K562 (cell line): ENCODE measurements at regions not wholly inside any gene's neighbourhood (a gene's known extent, or its start where the extent isn't known, plus 50 kb on each side); places are given as distances from the start of the nearest gene placed in this dataset.

ENCODE experiments used
- ATAC-seq: fragments of 200-7000 bp; cut with Tn5 transposase; 3 replicates; pipeline ENCODE4 v1.9.1; 2020; ENCODE audit warnings: moderate library complexity
- BruUV-seq: library from RNA; stranded (reverse); fragments of 400-500 nt; replicated peaks from 2 replicates; lab custom pipeline; 2021; lab: Mats Ljungman, UMichigan
- CTCF ChIA-PET: fragments of 300-600 bp; formaldehyde crosslinking; extraction: SDS; loops from one replicate; lab custom pipeline; 2021; ENCODE audit warnings: low intra/inter-chr PET ratio; lab: Yijun Ruan, JAX
- POLR2A ChIA-PET: fragments of 300-600, 350-650 bp; sonication (Branson Sonifier 250); formaldehyde crosslinking; extraction: SDS; loops from one replicate; lab custom pipeline; 2021; ENCODE audit warnings: antibody characterized with exemption, inconsistent platforms; lab: Yijun Ruan, JAX
- DNase-seq, 4 experiments: peaks; one replicate each; pipeline versions ENCODE4 v3.0.0 to v3.0.0-alpha.2; 2011 to 2018; ENCODE audit warnings: low spot score in 3 of 4, mixed read lengths in 3 of 4; ENCODE audit errors: extremely low read depth in 1 of 4
- FAIRE-seq: peaks from 2 replicates; lab custom pipeline; 2011; peaks lifted over from hg19 to GRCh38; lab: Jason Lieb, UNC
- H2AFZ ChIP-seq: 2 replicates; pipeline ENCODE4 v1.6.0; 2011; ENCODE audit warnings: low read depth, low read length, control low read depth, inconsistent platforms
- H3K27ac ChIP-seq: fragments of 200-600 bp; 3 replicates; pipeline ENCODE4 v1.8.0; 2011; ENCODE audit warnings: low read depth, mild to moderate bottlenecking, control low read depth, inconsistent platforms, low read length, moderate library complexity, mixed read lengths; ENCODE audit errors: extremely low read depth
- H3K27me3 ChIP-seq, 2 experiments: fragments of 300-600 bp in 1 of 2; 2 replicates in 1 of 2; 3 replicates in 1 of 2; pipeline versions ENCODE4 v1.6.0 to v1.8.0; 2011; ENCODE audit warnings: inconsistent platforms in 2 of 2, low read length in 2 of 2, mild to moderate bottlenecking in 1 of 2, mixed read lengths in 1 of 2, moderate library complexity in 1 of 2; ENCODE audit not compliant: control insufficient read depth in 2 of 2, insufficient read depth in 2 of 2
- H3K36me3 ChIP-seq: fragments of 300-600 bp; 3 replicates; pipeline ENCODE4 v1.8.0; 2011; ENCODE audit warnings: mild to moderate bottlenecking, low read length, inconsistent platforms; ENCODE audit not compliant: control insufficient read depth, insufficient read depth
- H3K4me1 ChIP-seq, 2 experiments: fragments of 200-600 bp in 1 of 2; replicated peaks in 1 of 2; 2 replicates in 1 of 2; 3 replicates in 1 of 2; pipeline versions ENCODE4 v1.5.1 to v1.8.0; 2011; ENCODE audit warnings: inconsistent platforms in 2 of 2, low read length in 2 of 2, mild to moderate bottlenecking in 1 of 2, mixed read lengths in 1 of 2, moderate library complexity in 1 of 2; ENCODE audit not compliant: control insufficient read depth in 2 of 2, insufficient read depth in 2 of 2
- H3K4me2 ChIP-seq: 2 replicates; pipeline ENCODE4 v1.6.1; 2011; ENCODE audit warnings: low read length, control low read depth, inconsistent platforms, mixed read lengths; ENCODE audit not compliant: insufficient read depth
- H3K4me3 ChIP-seq: fragments of 200-600 bp; sonication (generic), shearing (Covaris generic); 2 replicates; pipeline ENCODE4 v1.5.1; 2016; ENCODE audit warnings: control low read depth, inconsistent platforms
- H3K79me2 ChIP-seq: fragments of 200-600 bp; 3 replicates; pipeline ENCODE4 v1.8.0; 2011; ENCODE audit warnings: low read length, inconsistent platforms; ENCODE audit not compliant: control insufficient read depth, insufficient read depth
- H3K9ac ChIP-seq, 2 experiments: 2 replicates each; pipeline versions ENCODE4 v1.6.0 to v1.6.1; 2011; ENCODE audit warnings: low read depth in 2 of 2, low read length in 2 of 2, control low read depth in 1 of 2, inconsistent platforms in 1 of 2, mild to moderate bottlenecking in 1 of 2, mixed read lengths in 1 of 2; ENCODE audit not compliant: insufficient read depth in 1 of 2
- H3K9me1 ChIP-seq: one replicate; pipeline ENCODE4 v1.6.0; 2011; ENCODE audit warnings: inconsistent platforms, mild to moderate bottlenecking, low read length, moderate library complexity; ENCODE audit not compliant: control insufficient read depth, insufficient read depth
- H3K9me3 ChIP-seq: replicated peaks from 2 replicates; pipeline ENCODE4 v1.5.1; 2011; ENCODE audit warnings: low read depth, low read length, inconsistent platforms; ENCODE audit not compliant: control insufficient read depth, insufficient read depth
- H4K20me1 ChIP-seq: replicated peaks from 2 replicates; pipeline ENCODE4 v1.6.1; 2011; ENCODE audit warnings: low read length, inconsistent platforms, mixed read lengths; ENCODE audit not compliant: control insufficient read depth, insufficient read depth
- ASH1L ChIP-seq: fragments of 450-650 bp; IDR thresholded peaks from 2 replicates; pipeline ENCODE4 v1.6.1; 2018; ENCODE audit warnings: borderline replicate concordance, mild to moderate bottlenecking, low read depth; ENCODE audit not compliant: partially characterized antibody
- MEF2A ChIP-seq: IDR thresholded peaks from 2 replicates; pipeline ENCODE4 v1.6.1; 2011; ENCODE audit warnings: low read depth, mild to moderate bottlenecking, low read length, moderate library complexity; ENCODE audit not compliant: control insufficient read depth
- MYBL2 ChIP-seq, 2 experiments: fragments of 450-650 bp in 1 of 2; sonication (generic) in 1 of 2; formaldehyde crosslinking in 1 of 2; IDR thresholded peaks; 2 replicates each; pipeline versions ENCODE4 v1.6.1 to v1.8.1; 2017 to 2022; ENCODE audit warnings: borderline replicate concordance in 1 of 2, inconsistent platforms in 1 of 2, low read depth in 1 of 2, mild to moderate bottlenecking in 1 of 2, missing genetic modification reagents in 1 of 2, moderate library complexity in 1 of 2
- PCBP2 ChIP-seq: fragments of 200-400 bp; formaldehyde crosslinking; IDR thresholded peaks from 2 replicates; pipeline ENCODE4 v1.6.1; 2018; ENCODE audit warnings: low read length, low read depth, mild to moderate bottlenecking, moderate library complexity; ENCODE audit not compliant: poor library complexity, severe bottlenecking
- YBX1 ChIP-seq: fragments of 450-650 bp; IDR thresholded peaks from 2 replicates; pipeline ENCODE4 v1.7.1; 2016; ENCODE audit warnings: mild to moderate bottlenecking
- ZNF583 ChIP-seq: fragments of 250-450 bp; sonication (Bioruptor Pico); IDR thresholded peaks from 2 replicates; pipeline ENCODE4 v1.4.0; 2020
- ZNF589 ChIP-seq: fragments of 200-800 bp; sonication (Bioruptor generic); IDR thresholded peaks from 2 replicates; pipeline ENCODE4 v1.6.1; 2016; ENCODE audit warnings: low read depth, missing genetic modification characterization, missing compliant biosample characterization
- ZSCAN29 ChIP-seq: fragments of 450-650 bp; IDR thresholded peaks from 2 replicates; pipeline ENCODE4 v1.6.1; 2017
- ZSCAN32 ChIP-seq: fragments of 450-650 bp; formaldehyde crosslinking; IDR thresholded peaks from 2 replicates; pipeline ENCODE4 v1.4.0; 2020; ENCODE audit warnings: mild to moderate bottlenecking, moderate library complexity
- WGBS: fragments of 100-300 bp; shearing (Covaris generic); methylation state at CpG from one replicate; pipeline ENCODE4 v1.1.6; 2016; ENCODE audit warnings: low coverage, mixed read lengths; ENCODE audit not compliant: insufficient coverage; ENCODE audit errors: missing lambda C conversion rate; 5-methylcytosine and 5-hydroxymethylcytosine counted together
- in situ Hi-C: fragments of 300-500 bp; cut with MboI; formaldehyde crosslinking; loops from 4 replicates; pipeline ENCODE4 v1.15.0; 2018; ENCODE audit warnings: inconsistent platforms, mixed read lengths
- intact Hi-C: fragments of 100-400 bp; cut with micrococcal nuclease; formaldehyde crosslinking; loops from 2 replicates; pipeline ENCODE4 v1.14.2; 2022

DNA sequence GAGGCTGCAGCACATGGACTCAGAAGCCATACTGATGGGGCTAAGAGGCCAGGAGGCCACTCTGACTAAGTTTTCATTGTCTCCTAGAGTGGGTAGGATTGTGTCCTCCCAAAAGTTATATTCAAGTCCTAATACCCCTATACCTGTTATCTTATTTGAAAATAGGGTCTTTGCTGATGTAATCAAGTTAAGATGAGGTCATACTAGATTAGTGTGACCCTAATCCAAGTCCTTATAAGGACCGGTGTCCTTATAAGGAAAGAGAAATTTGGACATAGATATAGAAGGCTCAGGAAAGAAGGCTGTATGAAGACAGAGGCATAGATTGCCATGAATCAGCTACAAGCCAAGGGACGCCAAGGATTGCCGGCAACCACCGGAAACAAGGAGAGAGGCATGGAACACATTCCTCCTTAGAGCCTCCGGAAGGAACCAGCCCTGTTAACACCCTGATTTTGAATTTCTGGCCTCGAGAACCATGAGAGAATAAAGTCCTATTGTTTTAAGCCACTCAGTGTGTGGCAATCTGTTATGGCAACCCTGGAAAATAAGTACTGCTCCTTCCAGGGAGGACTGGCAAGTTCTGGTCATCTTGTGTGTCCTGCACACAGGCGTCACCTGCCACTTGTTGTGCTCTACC is 157.0 kb downstream of the EMX2 start:
- intact Hi-C loops = no loop called here
- H3K4me3 ChIP-seq = no peak overlapping the region
- WGBS = 2% methylated on average over 7 of the region's 7 CpGs
- DNase-seq = no peak
- no peak overlapping the region for H3K9ac ChIP-seq
- no peaks in the 10 kb centered on the region for H3K36me3 ChIP-seq
- POLR2A ChIA-PET = no interaction called here
- no peaks in the 10 kb centered on the region for H3K79me2 ChIP-seq
- no peaks in the 10 kb centered on the region for H3K9me1 ChIP-seq
- no peak overlapping the region for H3K4me2 ChIP-seq
- H3K27me3 ChIP-seq = no peaks in the 10 kb centered on the region; a peak in 2 of 5 replicates
- TF ChIP-seq MYBL2 (IDR thresholded peaks at IDR 0.05; ENCODE audit: low read depth) = no peak
- TF ChIP-seq MYBL2 (CRISPR knock-in tag; IDR thresholded peaks at IDR 0.05; ENCODE audit: borderline replicate concordance) = no peak
- no peak for TF ChIP-seq ASH1L
- TF ChIP-seq YBX1 = no peak
- TF ChIP-seq ZNF589 (CRISPR knock-in tag) = no peak
- no peak for TF ChIP-seq ZSCAN29
- TF ChIP-seq ZNF583 (CRISPR knock-in tag) = no peak
- no peak for TF ChIP-seq ZSCAN32 (CRISPR knock-in tag)
- no peak for TF ChIP-seq PCBP2
- no peak for TF ChIP-seq MEF2A
- no TSS peak for BruUV-seq
- no peak overlapping the region for H2AFZ ChIP-seq
- no peaks in the 10 kb centered on the region for H3K4me1 ChIP-seq
- H3K27ac ChIP-seq = no peak overlapping the region
- in situ Hi-C loops = no loop called here
- no peak for ATAC-seq
- no peaks in the 10 kb centered on the region for H3K9me3 ChIP-seq
- no peak for FAIRE-seq
- H4K20me1 ChIP-seq = no peaks in the 10 kb centered on the region
- CTCF ChIA-PET = no interaction called here
